HG03280 (cell line): ENCODE measurements at regions not wholly inside any gene's neighbourhood (a gene's known extent, or its start where the extent isn't known, plus 50 kb on each side); places are given as distances from the start of the nearest gene placed in this dataset.

Experiments used
- ATAC-seq: cut with Tn5 transposase; IDR thresholded peaks from one replicate; pipeline ENCODE4 v1.9.1; 2021; ENCODE audit warnings: mild to moderate bottlenecking, moderate library complexity; ENCODE audit not compliant: unreplicated experiment

DNA sequence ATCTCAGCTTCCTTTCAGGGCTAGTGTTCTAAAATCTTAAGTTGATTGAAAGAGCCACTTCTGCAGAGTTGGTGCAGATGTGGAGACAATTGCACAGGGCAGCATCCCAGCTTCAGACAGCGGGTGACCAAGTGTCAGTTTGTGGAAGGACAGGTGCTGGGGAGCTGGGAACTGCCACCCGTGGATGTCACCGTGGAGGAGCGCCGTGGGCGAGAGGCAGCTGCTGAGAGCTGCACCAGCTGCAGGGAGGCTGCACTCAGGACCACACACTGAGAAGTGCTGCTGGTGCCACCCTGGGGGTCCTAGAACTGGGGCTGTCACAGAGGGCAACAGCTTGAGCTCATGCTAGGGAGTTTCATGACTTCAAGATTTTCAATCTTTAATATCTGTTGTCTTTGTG is 543.0 kb upstream of the FZD8 start:
- no peak for ATAC-seq

DNA sequence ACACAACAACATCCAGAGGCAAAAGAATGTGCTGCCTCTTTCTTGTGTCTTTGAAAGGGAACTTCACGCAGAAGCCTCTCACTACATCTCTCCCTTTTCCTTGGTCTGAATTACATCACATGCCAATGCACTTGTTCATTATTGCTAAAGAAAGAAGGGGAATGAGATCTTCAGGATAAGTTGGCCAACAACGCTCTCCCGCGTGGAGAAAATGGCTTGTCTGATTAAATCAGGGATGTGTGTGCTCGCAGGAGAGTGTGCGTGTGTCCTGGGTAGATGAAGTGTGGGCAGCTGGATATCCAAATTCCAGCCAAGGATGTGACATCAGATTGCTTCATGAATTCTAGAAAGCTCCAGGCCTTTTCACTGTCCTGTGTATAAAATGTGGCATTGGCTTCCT is 541.6 kb upstream of the FZD8 start:
- no peak for ATAC-seq

DNA sequence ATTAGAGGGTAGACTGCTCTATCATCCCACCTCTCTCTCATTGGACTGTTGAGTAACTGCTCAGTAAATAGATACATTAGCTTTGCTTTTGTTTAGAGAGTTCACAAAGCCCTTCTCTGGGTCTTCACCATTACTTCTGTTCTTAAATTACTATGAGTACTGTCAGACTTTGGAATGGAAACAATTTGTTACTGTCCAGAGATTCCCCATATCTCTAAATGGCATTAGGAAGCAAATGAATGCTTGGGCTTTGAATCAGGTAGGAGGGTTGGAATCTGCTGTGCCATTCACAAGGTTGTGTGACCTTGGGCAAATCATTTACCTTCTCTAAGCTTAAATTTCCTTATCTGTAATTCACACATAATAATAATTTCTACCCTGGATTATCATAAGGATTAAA is 541.0 kb upstream of the FZD8 start:
- ATAC-seq: no peak

DNA sequence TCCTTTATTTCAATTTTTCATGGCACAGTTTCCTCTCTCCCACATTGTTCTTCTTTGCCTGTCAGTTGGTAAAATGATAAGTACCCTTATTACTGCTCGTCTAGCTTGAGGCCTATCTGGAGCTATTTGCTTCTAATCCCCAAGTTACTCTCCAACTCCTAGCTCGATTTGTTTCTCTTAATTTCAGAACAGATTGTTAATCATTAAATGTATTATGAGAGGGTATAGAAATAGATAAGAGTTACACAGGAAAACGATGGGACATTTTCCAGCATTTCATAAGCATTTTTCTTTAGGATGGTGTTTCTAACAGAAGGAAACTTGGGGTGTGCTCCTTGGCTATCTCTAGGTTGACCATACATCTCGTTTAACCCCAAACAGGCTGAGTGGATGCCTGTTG is 540.5 kb upstream of the FZD8 start:
- no peak for ATAC-seq

DNA sequence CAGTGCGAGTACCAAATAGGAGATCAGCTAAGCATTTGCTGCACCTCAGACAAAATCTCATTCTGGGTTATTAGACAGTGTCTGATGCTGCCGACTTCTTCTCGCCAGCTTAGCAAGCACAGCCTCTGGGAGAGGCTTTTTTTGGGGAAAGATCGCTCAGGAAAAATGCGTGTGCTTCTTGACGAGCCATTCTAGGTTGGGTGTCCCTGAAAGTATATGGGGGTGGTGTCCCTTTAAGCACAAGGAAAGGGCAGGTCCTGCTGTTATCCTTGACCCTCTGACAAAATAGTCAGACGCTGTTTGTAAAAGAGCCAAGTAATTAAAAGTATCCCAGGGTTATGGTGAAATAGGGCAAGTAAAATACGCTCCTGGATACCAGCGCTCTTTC is 540.1 kb upstream of the FZD8 start:
- ATAC-seq: no peak

DNA sequence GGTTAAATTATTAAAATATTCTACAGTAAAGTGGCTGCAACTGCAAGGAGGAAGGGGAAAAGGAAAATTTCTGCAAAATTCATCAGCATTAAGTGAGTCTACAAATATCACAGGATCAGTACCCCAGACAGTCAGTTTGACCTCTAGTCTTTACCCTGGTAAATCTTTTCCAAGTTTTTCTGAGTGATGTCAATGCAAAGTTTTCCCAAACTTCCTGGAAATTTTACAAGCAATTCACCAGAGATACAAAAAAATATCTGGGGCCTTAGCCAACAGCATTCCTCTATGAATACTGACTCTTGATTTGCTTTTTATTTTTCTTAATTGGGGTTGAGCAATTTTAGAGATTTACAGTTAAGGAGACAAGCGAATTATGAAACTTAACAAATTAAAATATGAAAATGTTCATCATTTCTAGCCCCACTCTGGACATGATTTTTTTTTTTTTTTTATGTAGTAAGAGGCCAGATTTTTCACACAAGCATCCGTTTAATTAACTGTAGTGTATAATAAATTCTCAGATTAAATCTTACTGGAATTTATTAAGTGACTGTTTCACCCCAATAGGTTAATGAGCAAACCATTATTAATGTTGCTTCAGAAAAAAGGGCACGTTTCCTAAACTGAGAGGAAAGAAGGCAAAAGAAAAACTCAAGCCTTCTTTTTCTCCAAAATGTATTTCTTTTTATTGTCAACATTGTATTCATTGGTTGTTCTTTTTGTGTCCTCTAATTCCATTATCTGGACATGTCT is 539.5 kb upstream of the FZD8 start:
- no peak for ATAC-seq

DNA sequence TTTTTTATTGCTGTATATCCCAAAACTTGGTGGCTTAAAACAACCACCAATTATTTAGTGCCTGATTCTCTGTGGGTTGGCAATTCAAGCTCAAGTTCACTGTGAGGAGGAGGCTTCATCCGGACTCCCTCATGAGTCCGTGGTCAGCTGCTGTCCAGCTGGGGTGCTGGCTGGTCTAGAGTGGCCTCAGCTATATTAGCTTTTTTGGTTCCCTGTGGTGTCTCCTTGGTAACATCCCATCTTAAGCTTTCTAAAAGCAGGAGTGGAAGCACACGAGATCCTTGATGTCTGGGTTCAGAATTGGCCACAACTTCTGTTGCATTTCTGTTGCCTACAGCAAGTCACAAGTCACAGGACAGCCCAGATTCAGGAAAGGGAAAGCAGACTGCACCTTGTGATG is 536.5 kb upstream of the FZD8 start:
- no peak for ATAC-seq

DNA sequence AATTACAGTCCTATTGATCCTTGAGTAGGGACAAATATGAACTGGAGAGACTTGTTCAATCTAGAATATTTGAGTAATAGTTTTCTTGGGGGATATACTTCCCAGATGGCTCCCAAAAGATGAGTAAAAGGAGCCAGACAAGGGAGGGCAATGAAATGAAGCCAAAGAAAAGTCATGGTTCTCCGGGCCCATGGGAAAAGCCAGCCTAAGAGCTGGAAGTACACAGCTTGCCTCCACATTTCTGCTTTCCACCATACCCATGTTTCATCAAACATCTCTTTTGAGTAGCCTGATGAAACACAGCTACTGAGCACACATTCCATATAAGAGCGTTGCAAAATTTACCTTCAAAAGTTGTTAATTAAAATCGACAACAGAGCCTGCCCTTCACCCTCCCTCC is 535.0 kb upstream of the FZD8 start:
- ATAC-seq: no peak

DNA sequence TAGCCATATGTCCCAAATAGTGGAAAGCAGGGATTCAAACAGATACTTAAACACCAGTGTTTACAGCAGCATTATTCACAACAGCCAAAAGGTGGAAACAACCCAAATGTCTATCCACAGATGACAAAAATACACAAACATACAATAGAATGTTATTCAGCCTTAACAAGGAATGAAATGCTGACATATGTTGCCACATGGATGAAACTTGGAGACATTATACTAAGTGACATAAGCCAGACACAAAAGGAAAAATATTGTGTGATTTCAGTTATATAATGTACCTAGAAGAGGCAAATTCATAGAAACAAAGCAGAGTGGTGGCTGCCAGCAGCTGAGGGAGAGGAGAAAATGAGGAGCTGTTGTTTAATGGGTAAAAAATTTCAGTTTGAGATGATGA is 533.9 kb upstream of the FZD8 start:
- ATAC-seq: no peak

DNA sequence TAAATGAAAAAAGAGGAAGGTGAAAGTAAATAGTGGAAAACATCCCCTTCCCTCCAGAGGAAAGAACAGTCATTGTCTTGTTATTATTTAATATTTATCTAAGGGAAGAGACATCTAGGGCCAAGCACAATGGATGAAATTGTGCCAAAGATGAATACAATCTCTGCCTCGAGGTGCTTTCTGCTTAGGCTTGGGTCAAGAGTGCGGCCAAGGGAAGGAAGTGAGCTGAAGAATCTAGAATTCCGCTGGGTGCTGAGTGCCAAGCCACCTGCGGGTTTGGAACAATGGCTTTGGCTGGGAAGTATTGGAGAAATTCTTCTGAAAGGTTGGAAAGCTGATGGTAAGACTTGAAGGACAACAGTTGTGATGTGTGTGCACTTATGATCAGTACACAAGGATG is 531.3 kb upstream of the FZD8 start:
- ATAC-seq: no peak

DNA sequence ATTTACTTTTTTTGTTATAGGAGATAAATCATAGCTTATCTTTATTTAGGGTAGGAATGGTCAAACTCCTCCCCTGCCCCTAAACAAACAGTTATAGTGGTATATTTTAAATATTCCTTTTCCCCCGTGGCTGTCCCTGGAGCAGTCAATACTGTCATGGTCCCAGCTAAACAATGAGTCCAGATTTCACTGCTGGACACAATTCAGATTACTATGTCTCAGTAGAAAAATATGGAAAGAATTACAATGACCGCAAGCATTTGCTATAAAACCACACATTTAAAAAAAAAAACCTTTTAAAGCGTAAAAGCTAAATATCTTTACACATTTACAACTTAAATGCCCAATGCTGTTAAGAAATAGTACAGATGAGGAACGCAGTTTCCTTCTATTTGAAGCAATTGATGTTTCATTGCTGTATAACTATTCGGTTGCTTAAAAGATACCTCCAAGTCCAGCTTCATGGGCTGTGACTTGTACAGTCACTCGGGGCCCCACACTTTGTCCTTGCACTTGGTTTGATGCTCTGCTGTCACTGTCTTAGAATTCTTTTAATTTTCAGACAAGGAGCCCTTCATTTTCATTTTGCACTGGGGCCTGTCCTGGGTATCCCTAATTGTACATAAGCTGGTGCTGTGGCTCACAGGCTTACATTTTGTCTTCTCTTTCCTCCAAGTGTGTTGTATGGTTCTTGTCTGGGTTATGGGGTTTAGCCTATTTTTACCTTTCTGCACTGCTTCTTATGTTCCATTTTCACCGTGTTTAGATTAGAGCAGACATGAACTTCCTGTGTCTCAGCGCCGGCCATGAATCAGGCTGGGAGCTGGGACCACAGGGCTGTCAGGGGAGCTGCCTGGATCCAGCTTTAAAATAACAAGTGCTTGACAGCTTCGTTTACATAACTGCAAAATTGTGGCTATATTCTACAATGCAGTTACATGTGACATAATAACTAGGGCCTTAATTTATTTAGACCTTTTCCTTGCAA is 530.2 kb upstream of the FZD8 start:
- ATAC-seq: no peak

DNA sequence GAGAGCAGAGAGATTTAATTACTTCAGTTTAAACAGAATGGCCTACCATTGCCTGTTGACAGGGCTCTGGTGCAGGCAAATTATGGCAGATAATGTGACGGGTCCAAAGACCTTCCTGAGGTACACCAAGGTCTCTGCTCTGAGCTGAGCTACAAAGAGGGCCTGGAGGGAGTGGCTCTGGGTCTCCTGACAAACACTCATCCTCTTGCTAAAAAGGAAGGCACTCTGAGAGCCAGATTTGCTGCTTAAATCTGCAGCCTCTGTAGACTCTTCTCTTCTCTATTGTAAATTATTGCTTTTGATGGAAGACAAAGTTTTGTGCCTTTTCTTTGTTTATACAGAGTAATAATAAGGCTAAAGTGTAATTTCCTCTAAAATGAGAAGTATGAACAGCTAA is 529.5 kb upstream of the FZD8 start:
- no peak for ATAC-seq

DNA sequence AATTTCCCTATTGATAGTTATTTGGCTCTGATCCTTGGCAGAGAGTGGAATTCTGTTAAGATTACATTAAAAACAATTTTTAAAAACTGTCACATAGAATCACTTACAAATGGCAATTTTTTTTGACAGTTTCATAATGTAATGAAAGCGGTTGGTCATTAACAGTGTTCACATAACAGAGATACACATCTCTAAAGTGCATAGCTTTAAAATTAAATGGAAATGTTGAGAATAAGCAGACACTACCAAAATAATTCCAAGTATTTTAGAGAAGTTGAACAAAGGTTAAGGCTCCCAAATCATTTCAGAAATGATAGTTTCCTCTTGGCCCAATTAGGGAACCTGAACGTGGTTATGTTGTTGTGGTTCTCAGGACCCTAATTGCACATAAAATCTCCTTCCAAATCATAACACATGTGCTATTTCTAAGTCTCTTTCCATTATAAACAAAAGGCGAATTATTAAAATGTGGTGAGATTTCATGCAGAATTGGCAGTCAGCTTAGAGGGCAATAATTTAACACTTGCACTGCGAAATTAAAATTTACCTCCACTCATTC is 528.9 kb upstream of the FZD8 start:
- no peak for ATAC-seq

DNA sequence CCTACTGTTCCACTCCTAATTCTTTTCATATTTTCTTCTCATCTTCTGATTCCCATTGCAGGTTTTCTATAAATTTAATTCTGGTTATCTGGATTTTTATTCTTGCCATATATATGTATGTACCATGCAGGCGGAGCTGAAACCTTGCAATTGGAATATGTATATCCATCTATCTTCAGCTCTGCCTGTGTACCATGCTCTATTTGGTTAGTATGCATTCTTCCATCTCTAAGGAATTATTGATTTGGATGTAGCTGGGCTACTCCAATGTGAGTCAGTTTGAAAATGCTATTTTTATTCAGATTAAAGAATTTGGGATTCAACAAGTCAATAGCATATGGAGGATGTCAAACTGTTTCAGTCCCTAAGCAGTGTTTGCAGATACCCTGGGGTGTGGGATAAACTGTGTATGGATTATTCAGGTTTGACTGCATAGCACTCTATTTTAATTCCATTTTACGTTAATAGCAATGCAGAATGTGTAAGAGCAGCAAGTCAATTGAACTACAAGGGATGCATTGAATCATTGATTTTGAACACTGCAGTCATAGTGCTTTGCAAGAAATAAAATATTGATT is 528.1 kb upstream of the FZD8 start:
- no peak for ATAC-seq

DNA sequence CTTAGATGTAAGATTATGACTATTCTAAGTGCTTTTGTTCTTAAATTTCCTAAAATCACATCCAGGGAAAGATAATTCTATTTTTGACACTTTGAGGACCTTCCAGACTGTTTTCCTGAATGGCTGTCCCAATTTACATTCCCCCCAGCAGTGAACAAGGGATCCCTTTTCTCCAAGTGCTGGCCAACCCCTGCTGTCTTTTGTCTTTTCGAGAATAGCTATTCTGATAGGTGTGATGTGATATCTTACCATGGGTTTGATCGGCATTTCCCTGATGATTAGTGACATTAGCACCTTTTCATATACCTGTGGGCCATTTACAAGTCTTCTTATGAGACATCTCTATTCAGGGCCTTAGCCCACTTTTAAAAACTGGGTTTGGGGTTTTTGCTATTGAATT is 526.7 kb upstream of the FZD8 start:
- no peak for ATAC-seq

DNA sequence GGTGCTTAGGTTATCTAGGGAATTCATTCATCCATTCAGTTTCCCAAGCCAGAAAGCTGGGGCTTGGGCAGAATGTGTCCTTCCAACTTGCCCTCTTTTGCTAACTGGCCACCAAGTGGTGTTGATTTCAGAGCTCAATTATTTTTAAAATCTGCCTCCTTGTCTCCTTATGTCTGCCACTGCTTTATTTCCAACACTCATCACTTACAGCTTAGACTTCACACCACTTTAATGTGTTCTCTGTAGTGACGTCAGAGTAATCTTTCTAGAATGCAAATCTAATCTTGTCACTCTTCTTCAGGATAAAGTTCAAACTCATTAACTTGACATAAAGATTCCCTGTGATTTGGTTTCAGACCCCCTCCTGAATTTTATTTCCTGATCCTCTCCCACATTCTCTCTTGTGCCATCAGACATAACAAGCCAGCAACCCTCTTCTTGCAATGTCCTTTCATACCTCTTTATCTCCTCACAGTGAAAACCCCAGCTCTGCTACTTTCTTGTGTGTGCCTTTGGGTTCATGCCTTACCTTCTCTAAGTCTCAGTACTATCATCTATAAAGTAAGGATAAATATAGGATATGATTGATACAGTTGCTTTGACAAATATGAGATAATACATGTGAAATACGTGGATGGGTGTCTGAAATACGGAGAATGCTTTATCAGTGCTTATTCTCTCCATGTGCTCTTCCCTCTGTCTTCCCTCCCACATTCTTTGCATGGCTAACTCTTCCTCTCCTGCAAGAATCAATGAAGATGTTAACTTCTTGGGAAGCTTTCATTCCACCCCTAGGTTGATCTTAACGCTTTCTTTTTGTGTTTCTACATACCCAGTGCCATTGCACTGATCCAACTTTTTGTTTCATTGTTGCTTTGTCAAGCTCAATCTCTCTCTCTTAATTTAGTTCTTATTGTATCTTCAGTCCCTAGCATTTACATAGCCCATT is 522.7 kb upstream of the FZD8 start:
- no peak for ATAC-seq

DNA sequence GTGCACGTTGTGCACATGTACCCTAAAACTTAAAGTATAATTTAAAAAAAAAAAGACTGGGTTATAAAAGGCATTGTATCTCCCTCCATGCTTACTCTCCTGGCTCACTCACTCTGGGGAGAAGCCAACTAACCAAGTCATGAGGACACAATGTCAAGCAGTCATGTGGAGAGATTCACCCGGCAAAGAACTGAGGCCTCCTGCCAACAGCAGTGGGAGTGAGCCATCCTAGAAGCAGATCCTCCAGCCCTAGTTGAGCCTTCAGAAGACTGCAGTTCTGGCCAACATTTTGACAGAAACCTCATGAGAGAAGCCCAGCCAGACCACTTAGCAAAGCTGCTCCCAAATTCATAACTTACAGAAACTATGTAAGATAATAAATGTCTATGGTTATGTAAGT is 521.7 kb upstream of the FZD8 start:
- no peak for ATAC-seq

DNA sequence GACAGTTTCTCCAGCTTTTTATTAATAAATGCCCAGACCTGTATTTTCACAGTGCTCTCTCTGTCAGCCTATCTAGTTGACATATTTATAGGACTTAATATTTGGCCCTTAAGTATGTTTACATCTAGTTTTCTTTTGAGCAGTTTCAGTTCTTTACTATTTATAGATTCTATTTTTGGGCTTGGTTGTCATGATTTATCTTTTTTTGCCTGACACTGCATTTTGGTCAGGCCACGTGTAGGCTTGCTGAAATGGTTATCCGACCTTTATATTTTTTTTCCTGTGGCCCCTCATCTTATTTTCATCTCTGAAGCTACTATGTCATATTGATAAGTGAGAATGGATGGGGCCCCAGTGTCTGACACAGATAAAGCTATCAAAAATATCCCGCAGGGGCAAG is 515.4 kb upstream of the FZD8 start:
- ATAC-seq: no peak

DNA sequence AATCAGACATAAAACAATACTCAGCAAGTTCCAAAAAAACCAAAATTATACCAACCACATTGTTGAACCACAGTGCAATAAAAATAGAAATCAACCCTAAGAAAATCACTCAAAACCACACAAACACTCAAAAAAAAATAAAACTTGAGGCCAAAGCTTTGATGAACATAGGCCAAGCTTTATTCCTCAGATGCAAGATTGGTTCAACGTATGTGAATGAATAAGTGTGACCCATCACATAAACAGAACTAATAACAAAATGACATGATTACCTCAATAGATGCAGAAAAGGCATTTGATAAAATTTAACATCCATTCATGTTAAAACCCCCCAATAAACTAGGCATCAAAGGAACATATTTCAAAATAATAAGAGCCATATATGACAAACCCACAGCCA is 506.1 kb upstream of the FZD8 start:
- ATAC-seq: no peak

DNA sequence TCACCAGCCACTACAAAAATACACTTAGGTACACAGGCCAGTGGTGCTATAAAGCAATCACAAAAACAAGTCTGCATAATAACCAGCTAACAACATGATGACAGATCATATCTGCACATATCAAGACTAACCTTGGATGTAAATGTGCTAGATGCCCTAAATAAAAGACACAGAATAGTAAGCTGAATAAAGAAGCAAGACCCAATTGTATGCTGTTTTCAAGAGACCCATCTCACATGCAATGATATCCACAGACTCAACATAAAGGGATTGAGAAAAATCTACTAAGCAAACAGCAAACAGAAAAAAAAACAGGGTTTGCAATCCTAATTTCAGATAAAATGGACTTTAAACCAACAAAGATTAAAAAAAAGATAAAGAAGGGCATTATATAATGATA is 505.4 kb upstream of the FZD8 start:
- ATAC-seq: no peak
